HG03045 (cell line): ENCODE measurements at regions not wholly inside any gene's neighbourhood (a gene's known extent, or its start where the extent isn't known, plus 50 kb on each side); places are given as distances from the start of the nearest gene placed in this dataset.
"Not testable (repeated sequence)": the region's sequence is repeated elsewhere in the genome, so short reads cannot be mapped to it uniquely, and the experiment has no call there.

Source experiments
- ATAC-seq: cut with Tn5 transposase; IDR thresholded peaks from one replicate; pipeline ENCODE4 v1.9.1; 2021; ENCODE audit warnings: mild to moderate bottlenecking, moderate library complexity; ENCODE audit not compliant: unreplicated experiment

GRCh38 chr7:140283472-140283871 lies 106.7 kb upstream of the KDM7A start:
- no peak for ATAC-seq

- no peak for ATAC-seq
Measured at GRCh38 chr7:140281960-140282359, 105.2 kb upstream of the KDM7A start.

- ATAC-seq = no peak
Measured at GRCh38 chr7:140281255-140281654, 104.5 kb upstream of the KDM7A start.

- no peak for ATAC-seq
Measured at GRCh38 chr7:140276001-140276400, 99.2 kb upstream of the KDM7A start.

- no peak for ATAC-seq
Measured at GRCh38 chr7:140275069-140275965, 98.5 kb upstream of the KDM7A start.

- no peak for ATAC-seq
Measured at GRCh38 chr7:140273417-140273816, 96.6 kb upstream of the KDM7A start.

- ATAC-seq = not testable (repeated sequence)
Measured at GRCh38 chr7:140271643-140271968, 94.8 kb upstream of the KDM7A start.

GRCh38 chr7:140269004-140269638 lies 92.3 kb upstream of the KDM7A start:
- no peak for ATAC-seq

GRCh38 chr7:140267381-140268226 lies 90.8 kb upstream of the KDM7A start:
- ATAC-seq = no peak

- ATAC-seq = no peak
Measured at GRCh38 chr7:140263277-140263676, 86.5 kb upstream of the KDM7A start.

- no peak for ATAC-seq
Measured at GRCh38 chr7:140262242-140262903, 85.6 kb upstream of the KDM7A start.

- ATAC-seq = no peak
Measured at GRCh38 chr7:140261522-140261921, 84.7 kb upstream of the KDM7A start.

- no peak for ATAC-seq
Measured at GRCh38 chr7:140261105-140261486, 84.3 kb upstream of the KDM7A start.

- ATAC-seq = no peak
Measured at GRCh38 chr7:140260352-140261104, 83.7 kb upstream of the KDM7A start.

GRCh38 chr7:140257278-140257677 lies 80.5 kb upstream of the KDM7A start:
- ATAC-seq = not testable (repeated sequence)

GRCh38 chr7:140254976-140255375 lies 78.2 kb upstream of the KDM7A start:
- ATAC-seq = not testable (repeated sequence)

GRCh38 chr7:140249036-140249806 lies 72.4 kb upstream of the KDM7A start:
- ATAC-seq = no peak

GRCh38 chr7:140247559-140247958 lies 70.8 kb upstream of the KDM7A start:
- ATAC-seq = no peak

- no peak for ATAC-seq
Measured at GRCh38 chr7:140245611-140246105, 68.9 kb upstream of the KDM7A start.
